Dermis blood vessel endothelial cell (primary cell): ENCODE measurements at regions not wholly inside any gene's neighbourhood (a gene's known extent, or its start where the extent isn't known, plus 50 kb on each side); places are given as distances from the start of the nearest gene placed in this dataset.
A peak's percentile ranks its signal among the peaks of the same experiment; 100 is the strongest.
"Not testable (repeated sequence)": the region's sequence is repeated elsewhere in the genome, so short reads cannot be mapped to it uniquely, and the experiment has no call there.

Source experiments
- DNase-seq: peaks from one replicate; pipeline ENCODE4 v3.0.0; 2010

GRCh38 chr1:185681034-185681633 is 53.1 kb upstream of the HMCN1 start:
- DNase-seq, result peak; percentile 81

DNA sequence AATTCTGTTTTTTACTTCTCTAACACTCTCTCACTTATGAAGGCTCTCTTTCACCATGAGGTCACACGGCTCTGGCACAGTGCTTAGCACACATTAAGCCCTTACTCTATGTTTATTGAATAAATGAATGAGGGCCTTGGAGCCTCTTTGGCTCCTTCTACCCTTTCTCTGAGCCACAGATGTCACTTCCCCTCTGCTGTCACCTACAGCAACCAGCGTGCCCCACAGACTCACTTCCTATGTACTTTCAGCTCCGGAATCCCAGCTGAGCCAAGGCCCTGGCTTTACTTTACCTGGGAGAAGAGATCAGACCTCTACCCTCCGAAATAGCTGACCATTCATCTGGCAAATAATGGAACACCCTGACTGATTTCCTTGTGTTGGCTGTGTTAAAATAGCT is 53.7 kb upstream of the HMCN1 start:
- peak; percentile 14 for DNase-seq

- DNase-seq, result peak; percentile 62
Observed at GRCh38 chr1:185679220-185679619, 55.0 kb upstream of the HMCN1 start.

- DNase-seq, result no peak
Observed at GRCh38 chr1:185676969-185677368, 57.2 kb upstream of the HMCN1 start.

DNA sequence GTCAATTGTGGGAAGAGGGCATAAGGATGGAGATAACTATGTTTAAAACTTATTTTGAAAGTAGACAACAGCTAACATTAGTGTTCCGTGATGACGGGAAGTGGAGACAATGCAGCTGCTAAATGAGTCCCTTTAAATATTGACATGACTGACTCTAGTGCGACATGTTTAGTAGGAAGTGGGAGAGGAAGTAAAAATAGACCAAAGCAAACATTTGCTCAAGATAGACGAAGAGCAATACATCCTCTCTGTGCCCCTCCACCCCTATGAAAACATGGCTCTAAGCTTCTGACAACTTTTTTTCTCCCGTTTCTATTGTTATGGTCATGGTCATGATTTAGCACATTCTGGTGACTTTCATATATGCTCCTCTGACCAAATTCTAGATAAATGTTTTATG is 60.0 kb upstream of the HMCN1 start:
- DNase-seq, result peak; percentile 58

- DNase-seq, result no peak
Observed at GRCh38 chr1:185672719-185673360, 61.4 kb upstream of the HMCN1 start.

GRCh38 chr1:185670187-185670627 is 64.0 kb upstream of the HMCN1 start:
- DNase-seq, result peak; percentile 71

GRCh38 chr1:185668013-185668412 is 66.2 kb upstream of the HMCN1 start:
- no peak for DNase-seq

- DNase-seq, result no peak
Observed at GRCh38 chr1:185666582-185666981, 67.6 kb upstream of the HMCN1 start.

DNA sequence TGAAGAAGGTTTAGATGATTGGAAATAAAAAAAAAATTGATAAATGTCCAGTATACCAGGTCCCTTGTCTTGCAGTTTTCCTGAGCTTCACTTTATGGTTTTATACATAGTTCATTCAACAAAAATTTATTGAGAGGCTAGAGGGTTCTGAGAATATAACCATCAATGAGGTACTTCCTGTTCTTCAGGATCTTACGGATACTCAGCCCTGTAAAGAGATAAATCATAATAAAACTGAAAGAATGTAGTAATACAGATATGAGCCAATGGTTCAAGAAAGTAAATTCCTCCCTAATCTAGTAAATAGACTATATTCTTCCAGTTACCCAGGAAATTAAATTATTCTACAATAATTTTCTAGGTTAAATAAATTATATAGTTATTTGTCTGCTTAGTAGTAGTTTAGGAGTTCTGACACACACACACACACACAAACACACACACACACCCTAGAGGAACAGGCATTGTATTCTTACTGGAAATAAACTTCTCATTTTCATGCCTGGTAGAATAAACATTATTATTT is 70.4 kb upstream of the HMCN1 start:
- DNase-seq, result no peak

DNA sequence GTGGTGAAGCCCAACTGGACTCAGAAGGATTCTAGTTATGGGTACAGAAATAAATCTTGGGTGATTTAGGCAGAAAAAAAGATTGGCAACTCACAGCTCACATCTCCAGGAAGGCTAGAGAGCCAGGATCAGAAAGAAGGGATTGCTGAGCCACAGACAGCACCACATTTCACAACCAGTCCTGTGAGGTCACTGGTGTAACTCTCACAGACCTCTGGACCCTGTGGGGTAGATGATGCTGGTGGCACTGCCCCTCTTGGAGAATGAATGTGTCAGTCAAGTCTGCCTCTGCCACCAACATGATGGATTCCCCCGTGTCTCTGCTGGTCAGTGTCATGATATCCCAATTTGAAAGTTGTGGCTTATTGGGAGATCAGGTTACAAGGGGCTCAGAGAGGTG is 70.9 kb upstream of the HMCN1 start:
- no peak for DNase-seq

GRCh38 chr1:185661971-185662370 is 72.2 kb upstream of the HMCN1 start:
- no peak for DNase-seq

DNA sequence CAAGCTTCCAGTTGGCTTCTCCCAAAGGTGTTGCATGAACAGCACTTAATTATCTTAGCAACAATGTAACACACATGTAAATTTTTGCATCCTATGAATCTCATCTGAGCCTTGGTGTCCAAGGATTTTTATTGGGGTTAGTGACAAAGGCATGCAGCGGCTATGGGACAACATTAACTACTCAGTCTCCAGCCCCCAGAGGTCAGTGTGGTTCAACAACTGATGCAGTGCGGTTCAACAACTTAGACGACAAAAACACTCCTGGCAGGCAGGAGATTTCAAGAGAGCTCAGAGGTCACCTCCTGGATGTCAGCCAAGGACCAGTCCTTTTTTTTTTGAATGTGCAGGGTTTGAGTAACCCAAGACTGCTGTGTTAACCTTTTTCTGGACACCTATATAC is 77.5 kb upstream of the HMCN1 start:
- no peak for DNase-seq

GRCh38 chr1:185654952-185655314 is 79.3 kb upstream of the HMCN1 start:
- DNase-seq, result no peak

- no peak for DNase-seq
Observed at GRCh38 chr1:185654199-185654951, 79.8 kb upstream of the HMCN1 start.

DNA sequence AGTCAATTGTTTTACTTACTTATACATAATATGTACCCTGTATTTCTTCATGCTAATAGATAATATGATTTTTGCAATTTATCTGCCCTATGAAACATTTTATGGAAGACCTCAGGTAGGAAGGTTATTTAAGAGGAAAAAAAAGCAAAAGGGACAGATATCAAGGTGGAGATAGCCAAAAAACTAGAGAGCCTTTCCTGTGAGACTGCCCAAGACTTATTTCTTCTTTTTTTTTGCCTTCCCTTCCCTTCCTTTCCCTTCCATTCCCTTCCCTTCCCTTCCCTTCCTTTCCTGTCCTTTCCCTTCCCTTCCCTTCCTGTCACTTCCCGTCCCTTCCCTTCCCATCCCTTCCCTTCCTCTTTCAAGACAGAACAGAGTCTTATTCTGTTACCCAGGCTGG is 80.6 kb upstream of the HMCN1 start:
- no peak for DNase-seq

GRCh38 chr1:185652348-185652747 is 81.8 kb upstream of the HMCN1 start:
- DNase-seq, result peak; percentile 48

- no peak for DNase-seq
Observed at GRCh38 chr1:185650602-185651230, 83.5 kb upstream of the HMCN1 start.

- DNase-seq, result no peak
Observed at GRCh38 chr1:185648858-185649589, 85.2 kb upstream of the HMCN1 start.

- not testable (repeated sequence) for DNase-seq
Observed at GRCh38 chr1:185647597-185648267, 86.5 kb upstream of the HMCN1 start.

GRCh38 chr1:185646202-185646683 is 87.9 kb upstream of the HMCN1 start:
- DNase-seq, result peak; percentile 98

- DNase-seq, result peak; percentile 4
Observed at GRCh38 chr1:185645686-185646085, 88.5 kb upstream of the HMCN1 start.
